NCI-H128 (cell line): ENCODE measurements at regions not wholly inside any gene's neighbourhood (a gene's known extent, or its start where the extent isn't known, plus 50 kb on each side); places are given as distances from the start of the nearest gene placed in this dataset.

Experiments
- DNase-seq: peaks from one replicate; lab custom pipeline; 2025; ENCODE audit not compliant: unreplicated experiment; lab: John Stamatoyannopoulos, UW

DNA sequence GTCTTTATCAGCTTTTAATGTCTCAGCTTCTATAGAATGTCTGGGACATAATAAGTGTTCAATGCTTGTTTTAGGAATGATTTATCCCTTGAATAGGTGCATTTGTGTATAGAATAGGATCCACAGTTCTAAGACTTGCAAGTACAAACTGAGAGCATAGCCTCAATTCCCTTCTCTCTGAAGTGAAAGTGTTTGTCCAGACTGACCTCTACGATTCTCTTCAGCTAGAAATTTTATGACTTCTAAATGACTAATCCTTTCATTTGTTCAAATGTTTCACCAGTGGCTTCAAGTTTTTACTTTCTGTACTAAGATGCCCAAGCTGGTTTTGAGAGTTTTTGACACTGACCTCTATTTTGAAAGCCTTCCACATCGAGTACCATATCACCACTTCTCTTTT lies 608.2 kb upstream of the ADGRL4 start:
- no peak for DNase-seq

GRCh38 chr1:79614106-79614505 lies 607.6 kb upstream of the ADGRL4 start:
- DNase-seq, result no peak

- DNase-seq, result no peak
Measured at GRCh38 chr1:79613046-79613445, 606.5 kb upstream of the ADGRL4 start.

DNA sequence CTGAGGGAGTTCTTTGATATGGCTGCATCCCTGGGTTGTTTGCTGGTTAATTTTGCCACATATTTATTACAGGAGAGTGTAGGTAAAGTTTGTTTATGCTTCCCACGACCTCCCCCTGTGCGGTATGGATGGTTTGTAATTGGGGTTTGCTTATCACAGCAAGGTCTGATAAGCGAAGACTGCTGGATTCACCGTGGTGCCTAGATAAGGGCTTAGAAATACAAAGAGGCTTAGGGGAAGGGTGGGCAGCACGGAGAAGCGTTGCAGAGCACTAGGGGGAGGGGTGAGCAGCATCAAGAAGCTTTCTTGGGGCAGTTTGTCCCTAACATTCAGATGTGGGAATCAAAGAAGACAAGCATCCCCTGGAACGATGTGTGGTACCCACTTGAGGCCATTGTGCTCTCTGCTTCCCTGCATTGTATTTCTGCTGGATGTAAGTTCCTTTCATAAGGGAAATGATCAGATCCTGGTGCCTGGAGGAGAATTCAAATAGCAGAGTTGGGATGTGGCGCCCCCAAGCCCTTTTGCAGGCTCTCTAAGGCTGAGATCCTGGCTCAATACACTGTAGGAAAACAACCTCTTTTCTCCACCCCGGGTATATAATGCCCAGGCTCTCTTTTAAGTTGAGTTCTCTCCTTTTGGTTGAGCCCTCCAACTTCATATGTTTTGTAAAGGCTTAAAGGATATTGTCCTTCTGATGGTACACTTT lies 598.1 kb upstream of the ADGRL4 start:
- DNase-seq, result no peak

DNA sequence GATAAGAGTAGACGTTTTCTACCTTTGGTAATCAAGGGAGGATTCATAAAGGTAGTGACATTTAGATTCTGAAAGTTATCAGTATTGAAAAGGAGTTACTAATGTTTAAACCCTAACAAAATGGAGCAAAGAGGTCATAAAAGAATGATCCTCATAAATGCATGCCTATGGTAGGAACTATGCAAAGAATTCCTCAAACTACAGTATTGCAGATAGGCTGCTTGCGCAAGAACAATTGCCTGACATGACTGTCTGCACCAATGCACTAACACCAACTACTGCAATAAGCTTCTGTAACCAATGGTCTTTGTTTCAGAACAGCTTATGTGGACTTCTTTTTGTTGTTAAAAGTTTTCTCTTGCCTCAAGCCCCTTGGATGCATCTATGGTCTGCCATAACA lies 597.3 kb upstream of the ADGRL4 start:
- DNase-seq, result no peak

DNA sequence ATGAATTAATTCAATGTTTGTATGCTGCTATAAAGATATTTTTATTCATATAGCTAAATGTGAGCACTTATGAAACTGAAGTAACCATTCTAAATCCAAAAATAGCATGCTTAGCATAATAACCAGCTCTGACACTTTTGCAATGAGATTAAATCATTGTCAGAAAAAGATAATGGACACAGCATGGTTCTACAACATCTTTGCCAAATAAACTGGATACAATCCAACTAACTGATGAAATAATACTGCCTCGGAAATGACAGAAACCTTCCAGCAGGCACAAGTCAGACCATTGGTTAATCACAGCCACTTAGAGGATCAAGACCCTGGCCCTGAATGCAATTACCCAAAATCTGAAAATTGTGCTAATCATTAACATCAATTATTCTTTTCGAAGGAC lies 592.7 kb upstream of the ADGRL4 start:
- DNase-seq, result no peak

- no peak for DNase-seq
Measured at GRCh38 chr1:79595931-79596330, 589.4 kb upstream of the ADGRL4 start.

GRCh38 chr1:79594121-79594698 lies 587.7 kb upstream of the ADGRL4 start:
- DNase-seq, result no peak

DNA sequence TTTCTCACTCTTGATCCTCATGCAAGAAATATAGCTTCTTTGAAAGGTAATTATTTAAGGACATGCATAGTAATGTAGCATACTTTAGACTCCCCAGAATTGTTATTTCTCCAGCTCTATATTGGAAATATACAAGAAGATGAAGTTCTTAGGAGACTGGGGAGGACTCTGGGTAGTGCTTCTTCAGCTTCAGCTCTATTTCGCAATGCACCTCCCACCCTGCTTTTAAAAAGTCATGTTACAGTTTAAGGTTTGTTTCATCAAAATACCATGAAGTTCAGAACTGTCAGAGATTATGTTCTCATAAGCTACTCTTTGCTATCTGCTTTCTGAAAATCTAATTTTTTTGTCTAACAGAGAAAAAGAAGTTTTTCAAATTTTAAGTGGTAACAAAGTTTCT lies 586.2 kb upstream of the ADGRL4 start:
- no peak for DNase-seq

DNA sequence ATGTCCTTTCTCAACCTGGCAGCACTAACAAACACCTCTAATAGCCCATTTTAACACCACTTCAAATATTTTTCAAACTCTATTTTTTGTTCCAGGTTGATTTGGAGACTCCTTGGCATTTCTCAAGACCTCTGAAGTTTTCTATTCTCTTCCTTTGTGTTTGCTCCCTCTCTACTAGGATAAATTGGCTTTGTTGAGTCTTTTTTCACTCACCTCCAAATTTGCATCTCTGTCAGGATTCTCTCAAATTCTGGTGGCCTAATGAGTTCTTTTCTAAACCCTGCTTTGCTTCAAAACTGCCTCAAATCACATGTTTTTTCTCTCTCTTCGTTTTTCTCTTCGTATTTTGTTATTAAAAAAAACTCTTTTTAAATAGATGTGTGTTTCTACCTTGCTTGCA lies 582.2 kb upstream of the ADGRL4 start:
- no peak for DNase-seq

DNA sequence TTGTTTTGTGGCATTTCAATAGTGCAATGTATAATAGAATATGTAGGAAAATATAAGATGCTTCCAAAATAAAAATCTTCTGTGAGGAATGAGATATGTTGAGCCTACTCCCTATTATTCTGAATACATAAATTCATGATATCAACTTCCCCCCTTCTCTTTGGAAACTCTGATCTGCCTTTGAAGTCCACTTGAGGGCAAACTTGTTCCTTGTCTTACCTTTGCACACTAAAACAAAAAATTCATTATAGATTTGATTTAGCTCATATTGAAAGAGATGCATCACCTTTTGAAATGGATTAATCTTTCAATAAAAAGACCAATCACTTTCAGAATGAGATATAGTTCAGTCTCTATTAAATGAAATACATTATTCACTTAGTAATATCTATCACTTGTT lies 580.7 kb upstream of the ADGRL4 start:
- no peak for DNase-seq

DNA sequence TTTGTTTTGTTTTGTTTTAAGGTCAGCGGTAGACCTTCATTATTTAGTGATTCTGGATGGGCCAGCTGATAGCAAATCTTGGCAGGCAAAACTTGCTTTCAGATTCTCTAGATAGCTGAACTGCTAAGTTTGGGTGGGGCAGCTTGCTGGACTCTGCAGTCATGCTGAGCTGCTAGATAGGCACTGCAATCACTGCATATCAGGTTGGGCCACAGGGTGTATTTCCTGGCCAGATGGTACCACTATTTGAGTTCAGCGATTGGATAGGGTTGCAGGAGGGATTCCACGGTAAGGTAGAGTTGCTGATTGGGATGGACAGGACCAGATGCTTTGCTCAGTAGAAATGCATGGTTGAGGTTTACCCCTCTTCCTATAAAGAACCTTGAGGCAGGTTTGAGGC lies 579.3 kb upstream of the ADGRL4 start:
- no peak for DNase-seq

DNA sequence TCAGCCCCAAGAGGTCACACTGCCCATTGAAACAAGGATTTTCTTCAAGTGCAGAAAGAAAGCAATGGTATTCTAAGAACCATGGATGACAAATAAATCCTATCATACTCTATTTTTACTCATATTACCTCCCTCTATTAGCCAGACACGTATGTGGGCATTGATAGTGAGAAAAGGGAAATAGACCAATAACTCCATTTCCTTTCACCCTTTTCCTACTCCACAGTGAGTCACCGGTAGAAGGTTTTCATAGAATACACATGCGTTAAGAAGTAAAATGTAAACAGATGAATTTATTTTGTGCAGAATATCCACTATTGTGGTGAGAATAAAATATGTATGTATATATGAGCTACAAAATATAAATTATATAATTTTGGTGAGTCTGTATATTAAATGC lies 568.9 kb upstream of the ADGRL4 start:
- no peak for DNase-seq

- no peak for DNase-seq
Measured at GRCh38 chr1:79568411-79568810, 561.9 kb upstream of the ADGRL4 start.

- DNase-seq, result no peak
Measured at GRCh38 chr1:79561521-79561978, 555.0 kb upstream of the ADGRL4 start.

DNA sequence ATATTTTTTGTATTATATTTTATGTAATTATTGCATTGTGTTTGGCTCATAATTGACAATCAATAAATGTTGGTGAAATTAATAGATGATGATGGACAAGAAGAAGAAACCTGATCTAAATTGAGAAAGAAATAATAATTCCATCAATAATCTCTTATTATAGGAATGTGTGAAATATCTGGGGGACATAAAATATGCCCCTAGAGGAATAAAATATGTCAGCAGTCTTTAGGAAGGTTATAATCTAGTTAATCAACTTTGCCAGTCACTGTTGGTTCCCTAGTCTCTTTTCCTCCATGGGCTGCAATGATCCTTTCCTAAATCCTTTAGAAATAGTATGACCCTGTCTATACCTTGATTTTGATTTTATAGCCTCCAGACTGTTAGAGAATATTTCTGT lies 549.7 kb upstream of the ADGRL4 start:
- DNase-seq, result no peak

DNA sequence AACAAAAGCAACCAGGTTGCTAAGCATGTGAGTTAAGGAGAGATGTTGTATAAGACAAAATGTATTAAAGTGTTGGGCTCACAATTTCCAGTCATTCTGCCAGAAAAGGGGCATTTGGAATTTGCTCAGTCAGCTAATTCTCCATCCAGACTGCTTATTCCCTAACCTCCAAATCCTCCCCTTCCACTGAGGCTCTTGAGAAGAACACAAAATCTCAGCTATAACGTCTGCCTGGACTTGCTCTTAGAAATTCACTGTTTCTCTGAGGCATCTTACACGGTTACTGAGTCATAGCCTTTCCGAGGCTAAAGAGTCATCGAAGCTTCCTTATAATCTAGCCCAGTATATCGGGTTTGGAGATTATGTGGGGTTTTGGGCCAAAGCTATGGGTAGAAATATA lies 548.2 kb upstream of the ADGRL4 start:
- DNase-seq, result no peak

DNA sequence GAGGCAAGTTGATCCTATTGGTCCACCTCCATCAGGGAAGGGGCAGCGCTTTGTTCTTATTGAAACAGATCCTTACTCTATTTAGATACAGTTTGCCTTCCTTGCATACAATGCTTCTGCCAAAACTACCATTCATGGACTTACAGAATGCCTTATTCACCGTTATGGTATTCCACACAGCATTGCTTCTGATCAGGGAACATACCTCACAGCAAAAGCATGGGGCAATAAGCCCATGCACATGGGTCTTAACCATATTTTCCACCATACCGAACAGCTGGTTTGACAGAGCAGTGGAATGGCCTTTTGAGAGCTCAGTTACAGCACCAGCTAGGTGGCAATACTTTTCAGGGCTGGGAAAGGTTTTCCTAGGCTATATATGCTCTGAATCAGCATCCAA lies 544.8 kb upstream of the ADGRL4 start:
- no peak for DNase-seq

DNA sequence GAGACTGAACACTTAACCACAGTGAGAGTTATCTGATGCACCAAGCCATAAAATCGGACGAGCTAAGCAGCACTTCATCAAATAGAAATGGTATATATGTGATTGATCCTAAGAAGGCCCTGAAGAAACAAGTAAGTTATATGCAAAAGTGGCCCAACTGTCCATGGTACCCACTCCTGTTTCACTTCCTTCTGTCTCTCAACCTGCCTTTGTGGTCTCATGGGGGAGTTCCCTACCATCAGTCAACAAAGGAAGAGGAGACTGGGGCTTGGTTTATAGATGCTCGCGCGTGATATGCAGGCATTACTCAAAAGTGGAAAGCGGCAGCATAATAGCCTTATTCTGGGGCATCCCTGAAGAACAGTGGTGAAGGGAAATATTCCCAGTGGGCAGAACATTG lies 543.9 kb upstream of the ADGRL4 start:
- no peak for DNase-seq

DNA sequence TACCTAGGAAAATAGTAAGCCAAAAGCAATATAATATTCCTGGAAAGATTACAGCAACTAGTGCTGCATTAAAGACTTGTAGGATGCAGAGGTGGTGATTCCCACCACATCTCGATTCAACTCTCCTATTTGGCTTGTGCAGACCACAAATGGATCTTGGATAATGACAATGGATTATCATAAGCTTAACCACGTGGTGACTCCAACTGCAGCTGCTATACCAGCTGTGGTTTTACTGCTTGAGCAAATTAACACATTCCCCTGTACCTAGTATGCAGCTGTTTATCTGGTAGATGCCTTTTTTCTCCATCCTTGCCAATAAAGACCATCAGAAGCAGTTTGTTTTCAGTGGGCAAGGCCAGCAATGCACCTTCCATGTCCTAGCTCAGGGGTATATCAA lies 542.7 kb upstream of the ADGRL4 start:
- no peak for DNase-seq

GRCh38 chr1:79547514-79547913 lies 541.0 kb upstream of the ADGRL4 start:
- no peak for DNase-seq

- DNase-seq, result no peak
Measured at GRCh38 chr1:79543394-79543793, 536.9 kb upstream of the ADGRL4 start.

- DNase-seq, result no peak
Measured at GRCh38 chr1:79539001-79539400, 532.5 kb upstream of the ADGRL4 start.
